Activated CD8-positive, alpha-beta memory T cell treated with anti-CD3 and anti-CD28 coated beads for 24 hours (primary cell): ENCODE measurements at regions not wholly inside any gene's neighbourhood (a gene's known extent, or its start where the extent isn't known, plus 50 kb on each side); places are given as distances from the start of the nearest gene placed in this dataset.
"Not testable (repeated sequence)": the region's sequence is repeated elsewhere in the genome, so short reads cannot be mapped to it uniquely, and the experiment has no call there.

Experiments
- DNase-seq: peaks from one replicate; pipeline ENCODE4 v3.0.0-alpha.2; 2020

- DNase-seq, result no peak
These were observed 82.9 kb upstream of the APBB1IP start for GRCh38 chr10:26355241-26355640.

- no peak for DNase-seq
These were observed 80.9 kb upstream of the APBB1IP start for GRCh38 chr10:26357203-26357602.

GRCh38 chr10:26358071-26358470 lies 80.1 kb upstream of the APBB1IP start:
- no peak for DNase-seq

- DNase-seq, result no peak
These were observed 78.5 kb upstream of the APBB1IP start for GRCh38 chr10:26359670-26360069.

- DNase-seq, result no peak
These were observed 76.8 kb upstream of the APBB1IP start for GRCh38 chr10:26361351-26361750.

GRCh38 chr10:26361971-26362370 lies 76.2 kb upstream of the APBB1IP start:
- no peak for DNase-seq

GRCh38 chr10:26365681-26366358 lies 72.3 kb upstream of the APBB1IP start:
- DNase-seq, result no peak

- DNase-seq, result not testable (repeated sequence)
These were observed 71.1 kb upstream of the APBB1IP start for GRCh38 chr10:26367035-26367434.

- peak; percentile 61 for DNase-seq
These were observed 70.4 kb upstream of the APBB1IP start for GRCh38 chr10:26367771-26368170.

GRCh38 chr10:26368463-26368862 lies 69.7 kb upstream of the APBB1IP start:
- DNase-seq, result no peak

- no peak for DNase-seq
These were observed 65.4 kb upstream of the APBB1IP start for GRCh38 chr10:26372513-26373354.

- DNase-seq, result no peak
These were observed 63.7 kb upstream of the APBB1IP start for GRCh38 chr10:26374426-26374825.

- not testable (repeated sequence) for DNase-seq
These were observed 60.8 kb upstream of the APBB1IP start for GRCh38 chr10:26377224-26377810.

GRCh38 chr10:26378861-26379294 lies 59.3 kb upstream of the APBB1IP start:
- no peak for DNase-seq

GRCh38 chr10:26380815-26381214 lies 57.3 kb upstream of the APBB1IP start:
- no peak for DNase-seq

- no peak for DNase-seq
These were observed 56.2 kb upstream of the APBB1IP start for GRCh38 chr10:26381986-26382385.

- no peak for DNase-seq
These were observed 53.5 kb upstream of the APBB1IP start for GRCh38 chr10:26384600-26384999.

- DNase-seq, result no peak
These were observed 52.7 kb upstream of the APBB1IP start for GRCh38 chr10:26385443-26385842.

- DNase-seq, result no peak
These were observed 51.4 kb upstream of the APBB1IP start for GRCh38 chr10:26386781-26387180.
